HCT116 (cell line): ENCODE measurements at regions not wholly inside any gene's neighbourhood (a gene's known extent, or its start where the extent isn't known, plus 50 kb on each side); places are given as distances from the start of the nearest gene placed in this dataset.

Experiments
- ATAC-seq: fragments of 200-7000 bp; cut with Tn5 transposase; 2 replicates; pipeline ENCODE4 v1.9.1; 2020; ENCODE audit warnings: mild to moderate bottlenecking, moderate library complexity
- BruUV-seq: library from RNA; stranded (reverse); fragments of 400-500 nt; replicated peaks from 2 replicates; lab custom pipeline; 2021; lab: Mats Ljungman, UMichigan
- CTCF ChIA-PET: fragments of 300-600 bp; sonication (Branson Sonifier 250); formaldehyde crosslinking; loops from one replicate; lab custom pipeline; 2021; ENCODE audit warnings: antibody characterized with exemption; lab: Charles Lee
- POLR2A ChIA-PET: fragments of 300-600, 350-600 bp; sonication (Branson Sonifier 250); formaldehyde crosslinking; loops from one replicate; lab custom pipeline; 2021; ENCODE audit warnings: antibody characterized with exemption; lab: Charles Lee
- RAD21 ChIA-PET, 2 experiments: fragments of 300-600 bp; sonication (Branson Sonifier 250); formaldehyde crosslinking; loops; one replicate each; lab custom pipeline; 2023; ENCODE audit warnings: low total read pairs in 2 of 2; ENCODE audit not compliant: uncharacterized antibody in 2 of 2, unreplicated experiment in 2 of 2, low non-redundant PET in 1 of 2; lab: Charles Lee
- DNase-seq: peaks from one replicate; pipeline ENCODE4 v3.0.0-alpha.2; 2010; ENCODE audit warnings: low read depth, low spot score
- H2AFZ ChIP-seq: fragments of 200-600 bp; shearing (Covaris generic), sonication (generic); 2 replicates; pipeline ENCODE4 v1.6.1; 2017; ENCODE audit warnings: low read depth, mixed run types, mixed read lengths, antibody characterized with exemption, low read length; ENCODE audit not compliant: poor library complexity, severe bottlenecking
- H3K27ac ChIP-seq: 2 replicates; pipeline ENCODE4 v1.5.1; 2012; ENCODE audit warnings: low read depth, low read length
- H3K27me3 ChIP-seq: fragments of 200-600 bp; sonication (generic); 2 replicates; pipeline ENCODE4 v1.6.1; 2016; ENCODE audit warnings: mixed run types, low read length, mixed read lengths; ENCODE audit not compliant: insufficient read depth
- H3K36me3 ChIP-seq, 2 experiments: fragments of 200-500 bp in 1 of 2; fragments of 200-600 bp in 1 of 2; sonication (Bioruptor generic) in 1 of 2; sonication (generic) in 1 of 2; 2 replicates each; pipeline versions ENCODE4 v1.5.1 to v1.6.1; 2014 to 2016; ENCODE audit warnings: low read length in 2 of 2, inconsistent platforms in 1 of 2, mixed read lengths in 1 of 2, mixed run types in 1 of 2; ENCODE audit not compliant: insufficient read depth in 2 of 2, control insufficient read depth in 1 of 2
- H3K4me1 ChIP-seq, 2 experiments: fragments of 200-600 bp in 1 of 2; sonication (generic) in 1 of 2; 2 replicates each; pipeline versions ENCODE4 v1.5.1 to v1.6.1; 2012 to 2017; ENCODE audit warnings: low read length in 2 of 2, inconsistent platforms in 1 of 2, mild to moderate bottlenecking in 1 of 2, mixed read lengths in 1 of 2, mixed run types in 1 of 2, moderate library complexity in 1 of 2; ENCODE audit not compliant: insufficient read depth in 2 of 2, control insufficient read depth in 1 of 2
- H3K4me2 ChIP-seq: fragments of 200-600 bp; sonication (generic); 2 replicates; pipeline ENCODE4 v1.6.1; 2017; ENCODE audit warnings: mixed run types, low read length, mixed read lengths
- H3K4me3 ChIP-seq, 2 experiments: fragments of 200-600 bp in 1 of 2; sonication (generic) in 1 of 2; replicated peaks in 1 of 2; 2 replicates each; pipeline ENCODE4 v1.5.1; 2011 to 2016; ENCODE audit warnings: low read length in 2 of 2, control low read depth in 1 of 2, low read depth in 1 of 2, mild to moderate bottlenecking in 1 of 2, mixed read lengths in 1 of 2, mixed run types in 1 of 2
- H3K79me2 ChIP-seq: fragments of 200-600 bp; sonication (generic); 2 replicates; pipeline ENCODE4 v1.6.1; 2017; ENCODE audit warnings: mild to moderate bottlenecking, mixed run types, low read length, moderate library complexity, mixed read lengths; ENCODE audit not compliant: insufficient read depth
- H3K9ac ChIP-seq: fragments of 200-600 bp; sonication (generic); 2 replicates; pipeline ENCODE4 v1.6.1; 2016; ENCODE audit warnings: low read length, mixed read lengths
- H3K9me2 ChIP-seq: fragments of 200-600 bp; sonication (generic), shearing (Covaris generic); 2 replicates; pipeline ENCODE4 v1.6.1; 2017; ENCODE audit warnings: mixed run types, mild to moderate bottlenecking, moderate library complexity; ENCODE audit not compliant: insufficient read depth
- H3K9me3 ChIP-seq, 2 experiments: fragments of 200-500 bp in 1 of 2; fragments of 200-600 bp in 1 of 2; sonication (Bioruptor generic) in 1 of 2; sonication (generic) in 1 of 2; 2 replicates each; pipeline ENCODE4 v1.6.1; 2014 to 2017; ENCODE audit warnings: low read length in 2 of 2, mixed read lengths in 2 of 2, inconsistent platforms in 1 of 2, low read depth in 1 of 2, mild to moderate bottlenecking in 1 of 2, mixed run types in 1 of 2, moderate library complexity in 1 of 2; ENCODE audit not compliant: control insufficient read depth in 1 of 2, insufficient read depth in 1 of 2
- H4K20me1 ChIP-seq: fragments of 200-600 bp; sonication (generic), shearing (Covaris generic); 2 replicates; pipeline ENCODE4 v1.6.1; 2017; ENCODE audit warnings: mixed run types, mild to moderate bottlenecking, moderate library complexity; ENCODE audit not compliant: insufficient read depth
- CBX3 ChIP-seq: IDR thresholded peaks from 2 replicates; pipeline ENCODE4 v1.6.1; 2012; ENCODE audit warnings: low read depth
- CEBPB ChIP-seq: IDR thresholded peaks from 2 replicates; pipeline ENCODE4 v1.6.1; 2012; ENCODE audit warnings: low read depth
- EGR1 ChIP-seq: IDR thresholded peaks from 2 replicates; pipeline ENCODE4 v1.6.1; 2012; ENCODE audit warnings: low read depth
- ELF1 ChIP-seq: IDR thresholded peaks from 2 replicates; pipeline ENCODE4 v1.6.1; 2012; ENCODE audit warnings: low read depth, borderline replicate concordance
- EZH2 ChIP-seq: fragments of 200-600 bp; sonication (generic); IDR thresholded peaks from 2 replicates; pipeline ENCODE4 v1.6.1; 2017; ENCODE audit warnings: antibody characterized with exemption, mixed run types
- EZH2phosphoT487 ChIP-seq: fragments of 200-600 bp; IDR thresholded peaks from 2 replicates; pipeline ENCODE4 v1.6.1; 2018; ENCODE audit warnings: antibody characterized with exemption, borderline replicate concordance
- FOSL1 ChIP-seq: IDR thresholded peaks from 2 replicates; pipeline ENCODE4 v1.6.1; 2012; ENCODE audit warnings: low read depth
- POLR2AphosphoS5 ChIP-seq: IDR thresholded peaks from 2 replicates; pipeline ENCODE4 v1.6.1; 2011; ENCODE audit warnings: mild to moderate bottlenecking, low read depth, low read length, moderate library complexity
- REST ChIP-seq: IDR thresholded peaks from 2 replicates; pipeline ENCODE4 v1.6.1; 2012; ENCODE audit warnings: low read depth
- SIN3A ChIP-seq: IDR thresholded peaks from 2 replicates; pipeline ENCODE4 v1.6.1; 2012; ENCODE audit warnings: low read depth
- SP1 ChIP-seq: IDR thresholded peaks from 2 replicates; pipeline ENCODE4 v1.6.1; 2012; ENCODE audit warnings: low read depth
- SRF ChIP-seq: IDR thresholded peaks from 2 replicates; pipeline ENCODE4 v1.6.1; 2012; ENCODE audit warnings: low read depth
- TCF7L2 ChIP-seq: IDR thresholded peaks from 2 replicates; pipeline ENCODE4 v1.7.0; 2011; ENCODE audit warnings: borderline replicate concordance, inconsistent platforms; ENCODE audit not compliant: insufficient read depth, insufficient read length; ENCODE audit errors: extremely low read depth
- ZNF274 ChIP-seq: fragments of 200-500 bp; sonication (Bioruptor generic); IDR thresholded peaks from 2 replicates; pipeline ENCODE4 v1.6.1; 2014; ENCODE audit warnings: mild to moderate bottlenecking, low read depth, low read length, inconsistent platforms
- intact Hi-C: fragments of 100-400 bp; cut with micrococcal nuclease; formaldehyde crosslinking; loops from 2 replicates; pipeline ENCODE4 v1.10.0; 2022
- TF ChIP-seq, protein P1 (sequence below): IDR thresholded peaks from 2 replicates; pipeline ENCODE4 v1.6.1; 2012

GRCh38 chr4:64157397-64157796 is 251.9 kb downstream of the TECRL start:
- H3K36me3 ChIP-seq: no peaks in the 10 kb centered on the region
- no peaks in the 10 kb centered on the region for H4K20me1 ChIP-seq
- CTCF ChIA-PET: no interaction called here
- no peaks in the 10 kb centered on the region for H3K4me1 ChIP-seq
- no peak overlapping the region for H3K27ac ChIP-seq
- H3K9me3 ChIP-seq: peaks cover 4 to 13% of the 10 kb centered on the region in 2 experiments; a peak in 2 of 4 replicates
- POLR2A ChIA-PET: no interaction called here
- no peak for TF ChIP-seq CEBPB
- TF ChIP-seq ELF1: no peak
- TF ChIP-seq EGR1: no peak
- no peak for TF ChIP-seq TCF7L2
- no peak for TF ChIP-seq SIN3A
- TF ChIP-seq ZNF274: no peak
- TF ChIP-seq FOSL1: no peak
- TF ChIP-seq, protein P1, sequence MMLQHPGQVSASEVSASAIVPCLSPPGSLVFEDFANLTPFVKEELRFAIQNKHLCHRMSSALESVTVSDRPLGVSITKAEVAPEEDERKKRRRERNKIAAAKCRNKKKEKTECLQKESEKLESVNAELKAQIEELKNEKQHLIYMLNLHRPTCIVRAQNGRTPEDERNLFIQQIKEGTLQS: no peak
- no peak for TF ChIP-seq POLR2AphosphoS5
- no peak for TF ChIP-seq SRF
- TF ChIP-seq REST: no peak
- TF ChIP-seq SP1: no peak
- TF ChIP-seq EZH2phosphoT487: no peak
- no peak for TF ChIP-seq EZH2
- TF ChIP-seq CBX3: no peak
- TF ChIP-seq, all 23 proteins: peak for 0
- ATAC-seq (no peak), DNase-seq (no peak)
- RAD21 ChIA-PET: no interaction called here
- Histone ChIP-seq H3K9ac (no peak overlapping the region), H3K4me2 (no peak overlapping the region), H3K79me2 (no peaks in the 10 kb centered on the region), H3K9me2 (no peaks in the 10 kb centered on the region), H3K27me3 (no peaks in the 10 kb centered on the region), H3K4me3 (no peak overlapping the region), H2AFZ (no peak overlapping the region)
- no TSS peak for BruUV-seq
- intact Hi-C loops: no loop called here
